ENCODE measurements at regions not wholly inside any gene's neighbourhood (a gene's known extent, or its start where the extent isn't known, plus 50 kb on each side); places are given as distances from the start of the nearest gene placed in this dataset.
"Not testable (repeated sequence)": the region's sequence is repeated elsewhere in the genome, so short reads cannot be mapped to it uniquely, and the experiment has no call there.

DNA sequence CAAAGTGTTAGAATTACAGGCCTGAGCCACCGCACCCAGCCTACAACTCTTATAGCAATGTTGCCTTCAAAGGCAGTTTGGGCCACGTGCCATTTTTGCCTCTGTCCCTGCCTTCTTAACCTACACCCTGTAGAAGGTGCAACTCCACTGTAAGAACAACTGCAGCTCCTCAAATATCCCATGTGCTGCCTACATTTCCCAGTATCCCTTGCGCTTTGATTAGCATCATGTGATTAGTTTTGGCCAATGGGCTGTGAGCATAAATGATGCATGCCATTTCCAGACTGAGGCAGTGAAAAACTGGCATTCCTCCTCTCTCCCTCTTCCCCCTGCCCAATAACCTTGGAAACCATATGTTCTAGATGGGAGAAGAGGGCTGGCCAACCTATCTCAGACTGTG is 75.2 kb upstream of the MRI1 start:
- Histone ChIP-seq H3K9me3 (ENCODE audit: control insufficient read depth in 1 of 2, low read length in 2 of 2) (no peaks in the 10 kb centered on the region), H3K27ac (ENCODE audit: low read depth, low read length) (no peak overlapping the region), H3K27me3 (ENCODE audit: control insufficient read depth in 1 of 2, insufficient read depth in 2 of 2, low read length in 2 of 2) (no peaks in the 10 kb centered on the region), H3K4me1 (ENCODE audit: control insufficient read depth in 1 of 2, insufficient read depth in 2 of 2, low read length in 2 of 2) (no peaks in the 10 kb centered on the region), H3K36me3 (ENCODE audit: control insufficient read depth in 1 of 2, insufficient read depth in 2 of 2, low read length in 2 of 2) (no peaks in the 10 kb centered on the region), H3K4me3 (ENCODE audit: low read depth in 1 of 2, low read length in 2 of 2) (no peak overlapping the region), H3K9ac (ENCODE audit: low read depth in 1 of 2, low read length in 2 of 2) (no peak overlapping the region)

GRCh38 chr19:13684021-13684420 is 80.3 kb upstream of the MRI1 start:
- Histone ChIP-seq H3K4me1 (ENCODE audit: control insufficient read depth in 1 of 2, insufficient read depth in 2 of 2, low read length in 2 of 2) (no peaks in the 10 kb centered on the region), H3K27me3 (ENCODE audit: control insufficient read depth in 1 of 2, insufficient read depth in 2 of 2, low read length in 2 of 2) (no peaks in the 10 kb centered on the region), H3K27ac (ENCODE audit: low read depth, low read length) (no peak overlapping the region), H3K9ac (ENCODE audit: low read depth in 1 of 2, low read length in 2 of 2) (no peak overlapping the region), H3K9me3 (ENCODE audit: control insufficient read depth in 1 of 2, low read length in 2 of 2) (peaks cover 12 to 13% of the 10 kb centered on the region in 2 donors), H3K4me3 (ENCODE audit: low read depth in 1 of 2, low read length in 2 of 2) (no peak overlapping the region), H3K36me3 (ENCODE audit: control insufficient read depth in 1 of 2, insufficient read depth in 2 of 2, low read length in 2 of 2) (no peaks in the 10 kb centered on the region)

DNA sequence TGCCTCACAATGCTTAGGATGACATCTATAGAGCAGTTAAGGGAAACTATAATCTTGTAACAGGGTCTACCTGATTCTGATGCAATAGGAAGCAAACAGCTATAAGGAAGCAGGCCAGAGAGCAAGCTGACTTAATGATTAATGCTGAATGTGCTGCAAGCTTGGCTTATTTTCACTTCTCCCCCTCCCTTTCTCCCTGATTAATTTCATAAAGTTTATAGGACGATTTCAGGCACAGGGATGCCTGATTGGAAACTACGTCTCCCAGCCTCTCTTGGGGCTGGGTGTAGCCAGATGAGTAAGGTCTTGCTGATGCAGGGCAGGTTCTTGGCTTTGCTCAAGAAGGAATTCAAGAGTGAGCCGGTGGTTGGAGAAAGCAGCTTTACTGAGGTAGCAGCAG is 82.8 kb upstream of the MRI1 start:
- Histone ChIP-seq H3K9ac (ENCODE audit: low read depth in 1 of 2, low read length in 2 of 2) (no peak overlapping the region), H3K27ac (ENCODE audit: low read depth, low read length) (no peak overlapping the region), H3K36me3 (ENCODE audit: control insufficient read depth in 1 of 2, insufficient read depth in 2 of 2, low read length in 2 of 2) (no peaks in the 10 kb centered on the region), H3K9me3 (ENCODE audit: control insufficient read depth in 1 of 2, low read length in 2 of 2) (peaks cover 12 to 13% of the 10 kb centered on the region in 2 donors), H3K4me3 (ENCODE audit: low read depth in 1 of 2, low read length in 2 of 2) (no peak overlapping the region), H3K4me1 (ENCODE audit: control insufficient read depth in 1 of 2, insufficient read depth in 2 of 2, low read length in 2 of 2) (no peaks in the 10 kb centered on the region), H3K27me3 (ENCODE audit: control insufficient read depth in 1 of 2, insufficient read depth in 2 of 2, low read length in 2 of 2) (no peaks in the 10 kb centered on the region)

DNA sequence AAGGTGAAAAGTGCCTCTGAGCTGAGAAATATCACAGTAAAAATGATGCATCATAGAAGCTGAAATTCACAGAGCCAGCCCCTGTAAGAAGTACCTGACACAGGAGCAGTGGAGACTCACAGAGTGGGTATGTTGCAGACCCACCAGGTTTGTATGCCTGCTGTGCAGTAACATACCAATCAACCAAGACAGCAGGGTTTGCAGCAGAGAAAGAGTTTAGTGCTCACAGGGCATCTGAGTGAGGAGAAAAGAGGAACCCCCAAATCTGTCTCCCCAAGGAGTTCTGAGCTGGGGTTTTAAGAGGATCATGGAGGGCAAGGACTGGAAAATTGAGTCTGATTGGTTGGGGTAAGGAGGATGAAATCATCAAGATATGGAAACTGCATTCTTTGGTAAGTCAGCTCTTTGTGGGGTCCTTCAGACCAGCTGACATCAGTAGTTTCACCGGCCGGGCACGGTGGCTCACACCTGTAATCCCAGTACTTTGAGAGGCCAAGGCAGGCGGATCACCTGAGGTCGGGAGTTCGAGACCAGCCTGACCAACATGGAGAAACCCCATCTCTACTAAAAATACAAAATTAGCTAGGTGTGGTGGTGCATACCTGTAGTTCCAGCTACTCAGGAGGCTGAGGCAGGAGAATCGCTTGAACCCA is 83.5 kb upstream of the MRI1 start:
- H3K36me3 ChIP-seq (ENCODE audit: control insufficient read depth in 1 of 2, insufficient read depth in 2 of 2, low read length in 2 of 2); H3K4me1 ChIP-seq (ENCODE audit: control insufficient read depth in 1 of 2, insufficient read depth in 2 of 2, low read length in 2 of 2); H3K9ac ChIP-seq (ENCODE audit: low read depth in 1 of 2, low read length in 2 of 2); H3K27me3 ChIP-seq (ENCODE audit: control insufficient read depth in 1 of 2, insufficient read depth in 2 of 2, low read length in 2 of 2); H3K4me3 ChIP-seq (ENCODE audit: low read depth in 1 of 2, low read length in 2 of 2); H3K27ac ChIP-seq (ENCODE audit: low read depth, low read length): not testable (repeated sequence)
- peaks cover 12 to 13% of the 10 kb centered on the region in 2 donors for H3K9me3 ChIP-seq (ENCODE audit: control insufficient read depth in 1 of 2, low read length in 2 of 2)

DNA sequence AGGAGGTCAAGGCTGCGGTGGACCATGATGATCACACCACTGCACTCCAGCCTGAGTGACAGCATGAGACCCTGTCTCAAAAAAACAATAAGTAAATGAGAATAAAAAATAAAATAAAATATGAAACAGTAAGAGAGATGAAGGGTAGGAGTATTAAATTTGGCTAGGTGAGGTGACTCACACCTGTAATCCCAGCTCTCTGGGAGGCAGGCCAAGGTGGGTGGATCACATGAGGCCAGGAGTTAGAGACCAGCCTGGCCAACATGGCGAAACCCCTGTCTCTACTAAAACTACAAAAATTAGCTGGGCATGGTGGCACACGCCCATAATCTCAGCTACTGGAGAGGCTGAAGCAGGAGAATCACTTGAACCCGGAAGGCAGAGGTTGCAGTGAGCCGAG is 87.4 kb upstream of the MRI1 start:
- not testable (repeated sequence) for H3K27ac ChIP-seq (ENCODE audit: low read depth, low read length); H3K36me3 ChIP-seq (ENCODE audit: control insufficient read depth in 1 of 2, insufficient read depth in 2 of 2, low read length in 2 of 2)

DNA sequence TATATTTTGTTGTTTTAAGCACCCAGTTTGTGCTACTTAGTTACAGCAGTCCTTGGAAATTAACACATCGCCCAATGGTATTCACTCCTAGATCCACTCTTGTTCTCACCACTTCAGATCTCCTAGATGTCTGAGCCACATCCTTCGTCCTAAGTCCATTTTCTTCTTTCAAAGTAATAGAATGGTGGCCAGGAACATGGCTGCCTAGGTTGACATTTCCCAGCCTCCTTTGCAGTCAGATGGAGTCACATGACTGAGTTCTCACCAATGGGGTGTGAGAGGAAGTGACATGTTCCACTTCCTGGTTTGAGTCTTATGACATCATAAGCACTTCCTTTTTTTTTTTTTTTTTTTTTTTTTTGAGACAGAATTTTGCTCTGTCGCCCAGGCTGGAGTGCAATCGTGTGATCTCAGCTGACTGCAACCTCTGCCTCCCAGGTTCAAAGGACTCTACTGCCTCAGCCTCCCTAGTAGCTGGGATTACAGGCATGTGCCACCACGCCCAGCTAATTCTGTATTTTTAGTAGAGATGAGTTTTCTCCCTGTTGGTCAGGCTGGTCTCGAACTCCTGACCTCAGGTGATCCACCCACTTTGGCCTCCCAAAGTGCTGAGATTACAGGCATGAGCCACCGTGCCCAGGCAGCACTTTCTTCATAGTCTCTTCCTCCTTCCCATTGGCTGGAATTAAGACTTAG is 91.7 kb upstream of the MRI1 start:
- not testable (repeated sequence) for H3K4me3 ChIP-seq (ENCODE audit: low read depth in 1 of 2, low read length in 2 of 2); H3K36me3 ChIP-seq (ENCODE audit: control insufficient read depth in 1 of 2, insufficient read depth in 2 of 2, low read length in 2 of 2); H3K9ac ChIP-seq (ENCODE audit: low read depth in 1 of 2, low read length in 2 of 2); H3K27me3 ChIP-seq (ENCODE audit: control insufficient read depth in 1 of 2, insufficient read depth in 2 of 2, low read length in 2 of 2); H3K27ac ChIP-seq (ENCODE audit: low read depth, low read length); H3K4me1 ChIP-seq (ENCODE audit: control insufficient read depth in 1 of 2, insufficient read depth in 2 of 2, low read length in 2 of 2); H3K9me3 ChIP-seq (ENCODE audit: control insufficient read depth in 1 of 2, low read length in 2 of 2)

More for the DNA sequence above, 87.4 kb upstream of the MRI1 start:
- H3K4me1 ChIP-seq (ENCODE audit: control insufficient read depth in 1 of 2, insufficient read depth in 2 of 2, low read length in 2 of 2); H3K4me3 ChIP-seq (ENCODE audit: low read depth in 1 of 2, low read length in 2 of 2); H3K27me3 ChIP-seq (ENCODE audit: control insufficient read depth in 1 of 2, insufficient read depth in 2 of 2, low read length in 2 of 2); H3K9ac ChIP-seq (ENCODE audit: low read depth in 1 of 2, low read length in 2 of 2): not testable (repeated sequence)
- peaks cover 17 to 20% of the 10 kb centered on the region in 2 donors for H3K9me3 ChIP-seq (ENCODE audit: control insufficient read depth in 1 of 2, low read length in 2 of 2)

DNA sequence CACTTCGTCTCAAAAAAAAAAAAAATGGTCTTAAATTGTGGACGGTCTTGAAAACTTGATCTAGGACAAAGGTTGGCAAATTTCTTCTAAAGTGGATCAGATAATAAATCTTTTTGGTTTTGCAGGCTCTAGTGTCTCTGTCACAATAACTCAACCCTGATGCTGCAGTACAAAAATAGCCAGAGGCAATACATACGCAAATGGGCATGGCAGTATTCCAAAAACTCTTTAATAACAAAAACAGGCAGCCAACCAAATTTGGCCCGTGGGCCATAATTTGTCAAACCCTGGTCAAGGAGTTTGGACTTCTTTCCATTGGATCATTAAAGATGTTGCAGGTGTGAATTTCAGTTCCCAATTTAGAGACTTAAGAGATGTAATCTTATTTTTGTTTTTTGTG is 93.5 kb upstream of the MRI1 start:
- Histone ChIP-seq H3K36me3 (ENCODE audit: control insufficient read depth in 1 of 2, insufficient read depth in 2 of 2, low read length in 2 of 2) (no peaks in the 10 kb centered on the region), H3K9me3 (ENCODE audit: control insufficient read depth in 1 of 2, low read length in 2 of 2) (peaks cover 5 to 7% of the 10 kb centered on the region in 2 donors), H3K27ac (ENCODE audit: low read depth, low read length) (no peak overlapping the region), H3K27me3 (ENCODE audit: control insufficient read depth in 1 of 2, insufficient read depth in 2 of 2, low read length in 2 of 2) (no peaks in the 10 kb centered on the region), H3K4me3 (ENCODE audit: low read depth in 1 of 2, low read length in 2 of 2) (no peak overlapping the region), H3K4me1 (ENCODE audit: control insufficient read depth in 1 of 2, insufficient read depth in 2 of 2, low read length in 2 of 2) (no peaks in the 10 kb centered on the region), H3K9ac (ENCODE audit: low read depth in 1 of 2, low read length in 2 of 2) (no peak overlapping the region)

GRCh38 chr19:13669780-13670355 is 94.5 kb upstream of the MRI1 start:
- Histone ChIP-seq H3K27ac (ENCODE audit: low read depth, low read length) (no peak overlapping the region), H3K4me3 (ENCODE audit: low read depth in 1 of 2, low read length in 2 of 2) (no peak overlapping the region), H3K9me3 (ENCODE audit: control insufficient read depth in 1 of 2, low read length in 2 of 2) (peaks cover 5 to 7% of the 10 kb centered on the region in 2 donors), H3K9ac (ENCODE audit: low read depth in 1 of 2, low read length in 2 of 2) (no peak overlapping the region), H3K4me1 (ENCODE audit: control insufficient read depth in 1 of 2, insufficient read depth in 2 of 2, low read length in 2 of 2) (no peaks in the 10 kb centered on the region), H3K36me3 (ENCODE audit: control insufficient read depth in 1 of 2, insufficient read depth in 2 of 2, low read length in 2 of 2) (no peaks in the 10 kb centered on the region), H3K27me3 (ENCODE audit: control insufficient read depth in 1 of 2, insufficient read depth in 2 of 2, low read length in 2 of 2) (no peaks in the 10 kb centered on the region)

GRCh38 chr19:13668964-13669363 is 95.4 kb upstream of the MRI1 start:
- Histone ChIP-seq H3K4me1 (ENCODE audit: control insufficient read depth in 1 of 2, insufficient read depth in 2 of 2, low read length in 2 of 2) (no peaks in the 10 kb centered on the region), H3K9ac (ENCODE audit: low read depth in 1 of 2, low read length in 2 of 2) (no peak overlapping the region), H3K36me3 (ENCODE audit: control insufficient read depth in 1 of 2, insufficient read depth in 2 of 2, low read length in 2 of 2) (no peaks in the 10 kb centered on the region), H3K9me3 (ENCODE audit: control insufficient read depth in 1 of 2, low read length in 2 of 2) (peaks cover 5 to 7% of the 10 kb centered on the region in 2 donors), H3K27me3 (ENCODE audit: control insufficient read depth in 1 of 2, insufficient read depth in 2 of 2, low read length in 2 of 2) (no peaks in the 10 kb centered on the region), H3K27ac (ENCODE audit: low read depth, low read length) (no peak overlapping the region), H3K4me3 (ENCODE audit: low read depth in 1 of 2, low read length in 2 of 2) (no peak overlapping the region)

- H3K9me3 ChIP-seq (ENCODE audit: control insufficient read depth in 1 of 2, low read length in 2 of 2) = no peaks in the 10 kb centered on the region
- no peak overlapping the region for H3K27ac ChIP-seq (ENCODE audit: low read depth, low read length)
- H3K36me3 ChIP-seq (ENCODE audit: control insufficient read depth in 1 of 2, insufficient read depth in 2 of 2, low read length in 2 of 2) = no peaks in the 10 kb centered on the region
- no peak overlapping the region for H3K9ac ChIP-seq (ENCODE audit: low read depth in 1 of 2, low read length in 2 of 2)
- no peaks in the 10 kb centered on the region for H3K27me3 ChIP-seq (ENCODE audit: control insufficient read depth in 1 of 2, insufficient read depth in 2 of 2, low read length in 2 of 2)
- H3K4me1 ChIP-seq (ENCODE audit: control insufficient read depth in 1 of 2, insufficient read depth in 2 of 2, low read length in 2 of 2) = no peaks in the 10 kb centered on the region
- no peak overlapping the region for H3K4me3 ChIP-seq (ENCODE audit: low read depth in 1 of 2, low read length in 2 of 2)
These were observed 98.2 kb upstream of the MRI1 start for GRCh38 chr19:13666165-13666564.

Data from duodenal mucosa (tissue), 2 donors.